GM18502 (cell line): ENCODE measurements at regions not wholly inside any gene's neighbourhood (a gene's known extent, or its start where the extent isn't known, plus 50 kb on each side); places are given as distances from the start of the nearest gene placed in this dataset.

Source experiments
- ATAC-seq: cut with Tn5 transposase; IDR thresholded peaks from one replicate; pipeline ENCODE4 v1.9.1; 2021; ENCODE audit warnings: mild to moderate bottlenecking; ENCODE audit not compliant: unreplicated experiment, poor library complexity

- ATAC-seq = no peak
Measured at GRCh38 chr5:56471707-56472106, 238.6 kb upstream of the ANKRD55 start.

GRCh38 chr5:56470007-56470406 is 236.9 kb upstream of the ANKRD55 start:
- ATAC-seq = no peak

- ATAC-seq = no peak
Measured at GRCh38 chr5:56468277-56468676, 235.1 kb upstream of the ANKRD55 start.

- no peak for ATAC-seq
Measured at GRCh38 chr5:56467176-56467717, 234.1 kb upstream of the ANKRD55 start.

- ATAC-seq = no peak
Measured at GRCh38 chr5:56466136-56466816, 233.1 kb upstream of the ANKRD55 start.

GRCh38 chr5:56465769-56466135 is 232.6 kb upstream of the ANKRD55 start:
- ATAC-seq = no peak

- ATAC-seq = no peak
Measured at GRCh38 chr5:56464935-56465768, 232.0 kb upstream of the ANKRD55 start.

- ATAC-seq = no peak
Measured at GRCh38 chr5:56463944-56464571, 230.9 kb upstream of the ANKRD55 start.

- no peak for ATAC-seq
Measured at GRCh38 chr5:56461584-56461983, 228.5 kb upstream of the ANKRD55 start.

GRCh38 chr5:56460681-56461191 is 227.6 kb upstream of the ANKRD55 start:
- no peak for ATAC-seq

GRCh38 chr5:56460195-56460546 is 227.0 kb upstream of the ANKRD55 start:
- no peak for ATAC-seq

- ATAC-seq = no peak
Measured at GRCh38 chr5:56459394-56460194, 226.5 kb upstream of the ANKRD55 start.

- no peak for ATAC-seq
Measured at GRCh38 chr5:56457887-56458812, 225.0 kb upstream of the ANKRD55 start.

- ATAC-seq = no peak
Measured at GRCh38 chr5:56456002-56456401, 222.9 kb upstream of the ANKRD55 start.

GRCh38 chr5:56455417-56455816 is 222.3 kb upstream of the ANKRD55 start:
- ATAC-seq = no peak

- no peak for ATAC-seq
Measured at GRCh38 chr5:56454219-56454862, 221.2 kb upstream of the ANKRD55 start.

- no peak for ATAC-seq
Measured at GRCh38 chr5:56451742-56452141, 218.6 kb upstream of the ANKRD55 start.

- ATAC-seq = no peak
Measured at GRCh38 chr5:56450766-56451165, 217.6 kb upstream of the ANKRD55 start.
